GM12892 (cell line): ENCODE measurements at regions not wholly inside any gene's neighbourhood (a gene's known extent, or its start where the extent isn't known, plus 50 kb on each side); places are given as distances from the start of the nearest gene placed in this dataset.

ENCODE experiments used
- DNase-seq: peaks from one replicate; pipeline ENCODE4 v3.0.0; 2011; ENCODE audit not compliant: insufficient read length
- FAIRE-seq: peaks from 2 replicates; lab custom pipeline; 2011; peaks lifted over from hg19 to GRCh38; lab: Jason Lieb, UNC
- POLR2A ChIP-seq: IDR thresholded peaks from 2 replicates; pipeline ENCODE4 v1.6.1; 2011; ENCODE audit warnings: low read depth, low read length, control low read depth
- POLR2AphosphoS5 ChIP-seq: IDR thresholded peaks from 2 replicates; pipeline ENCODE4 v1.6.1; 2011; ENCODE audit warnings: low read depth, low read length, control low read depth
- TAF1 ChIP-seq: IDR thresholded peaks from 2 replicates; pipeline ENCODE4 v1.6.1; 2011; ENCODE audit warnings: low read depth, mild to moderate bottlenecking, control low read depth, low read length, borderline replicate concordance

- FAIRE-seq: no peak
- TF ChIP-seq POLR2AphosphoS5: no peak
- no peak for TF ChIP-seq TAF1
- no peak for TF ChIP-seq POLR2A
These were observed 294.9 kb downstream of the SOX11 start for GRCh38 chr2:5986801-5987787.

GRCh38 chr2:5988120-5988519 is 295.9 kb downstream of the SOX11 start:
- no peak for FAIRE-seq
- TF ChIP-seq POLR2AphosphoS5 (no peak), TAF1 (no peak), POLR2A (no peak)
- no peak for DNase-seq

More at GRCh38 chr2:5986801-5987787, 294.9 kb downstream of the SOX11 start:
- no peak for DNase-seq

GRCh38 chr2:5990086-5990485 is 297.9 kb downstream of the SOX11 start:
- DNase-seq (no peak), FAIRE-seq (no peak)
- no peak for TF ChIP-seq POLR2A
- no peak for TF ChIP-seq POLR2AphosphoS5

GRCh38 chr2:5991305-5991968 is 299.3 kb downstream of the SOX11 start:
- FAIRE-seq (no peak), DNase-seq (no peak)
- TF ChIP-seq POLR2AphosphoS5 (no peak), POLR2A (no peak), TAF1 (no peak)

- TF ChIP-seq POLR2AphosphoS5 (no peak), TAF1 (no peak), POLR2A (no peak)
- FAIRE-seq (no peak), DNase-seq (no peak)
These were observed 303.6 kb downstream of the SOX11 start for GRCh38 chr2:5995832-5996231.

GRCh38 chr2:6008186-6008585 is 316.0 kb downstream of the SOX11 start:
- no peak for TF ChIP-seq POLR2AphosphoS5
- no peak for TF ChIP-seq TAF1
- no peak for TF ChIP-seq POLR2A
- no peak for DNase-seq
- no peak for FAIRE-seq

- DNase-seq (no peak), FAIRE-seq (no peak)
- TF ChIP-seq POLR2A (no peak), TAF1 (no peak), POLR2AphosphoS5 (no peak)
These were observed 316.5 kb downstream of the SOX11 start for GRCh38 chr2:6008726-6009125.

GRCh38 chr2:6010163-6010562 is 318.0 kb downstream of the SOX11 start:
- no peak for FAIRE-seq

GRCh38 chr2:6011921-6012320 is 319.7 kb downstream of the SOX11 start:
- TF ChIP-seq TAF1: no peak
- no peak for TF ChIP-seq POLR2AphosphoS5
- no peak for TF ChIP-seq POLR2A
- DNase-seq (no peak), FAIRE-seq (no peak)

More at GRCh38 chr2:6010163-6010562, 318.0 kb downstream of the SOX11 start:
- TF ChIP-seq POLR2AphosphoS5 (no peak), TAF1 (no peak), POLR2A (no peak)
- no peak for DNase-seq

- TF ChIP-seq TAF1 (no peak), POLR2A (no peak), POLR2AphosphoS5 (no peak)
- FAIRE-seq: no peak
- DNase-seq: no peak
These were observed 325.6 kb downstream of the SOX11 start for GRCh38 chr2:6017736-6018286.

GRCh38 chr2:6024229-6024628 is 332.0 kb downstream of the SOX11 start:
- no peak for DNase-seq
- TF ChIP-seq POLR2AphosphoS5 (no peak), TAF1 (no peak), POLR2A (no peak)

GRCh38 chr2:6024784-6025183 is 332.6 kb downstream of the SOX11 start:
- TF ChIP-seq POLR2A: no peak
- TF ChIP-seq POLR2AphosphoS5: no peak
- no peak for TF ChIP-seq TAF1
- no peak for DNase-seq
- FAIRE-seq: no peak

More at GRCh38 chr2:6024229-6024628, 332.0 kb downstream of the SOX11 start:
- no peak for FAIRE-seq
